ENCODE measurements at regions not wholly inside any gene's neighbourhood (a gene's known extent, or its start where the extent isn't known, plus 50 kb on each side); places are given as distances from the start of the nearest gene placed in this dataset.
"Not testable (repeated sequence)": the region's sequence is repeated elsewhere in the genome, so short reads cannot be mapped to it uniquely, and the experiment has no call there.

GRCh38 chr1:213596729-213597128 lies 391.0 kb upstream of the PROX1 start:
- Histone ChIP-seq H3K4me2 (no peak overlapping the region), H3K4me1 (no peaks in the 10 kb centered on the region), H3K27ac (no peak overlapping the region), H3K27me3 (no peaks in the 10 kb centered on the region), H4K20me1 (ENCODE audit: low read depth) (no peaks in the 10 kb centered on the region), H3K9ac (no peak overlapping the region), H3K36me3 (no peaks in the 10 kb centered on the region), H2AFZ (replicated peaks) (no peak overlapping the region), H3K9me3 (ENCODE audit: low read depth) (no peaks in the 10 kb centered on the region), H3F3A (ENCODE audit: low read depth) (no peaks in the 10 kb centered on the region), H3K79me2 (ENCODE audit: low read depth) (no peaks in the 10 kb centered on the region), H3K4me3 (no peak overlapping the region)
- no peak for DNase-seq (ENCODE audit: low spot score)
- Mint-ChIP-seq H3K36me3 (no peaks in the 10 kb centered on the region), H3K27ac (no peak overlapping the region), H3K27me3 (ENCODE audit: insufficient read depth, low read depth) (peaks cover 4% of the 10 kb centered on the region), H3K9me3 (no peaks in the 10 kb centered on the region), H3K4me3 (no peak overlapping the region), H3K4me1 (no peaks in the 10 kb centered on the region)
- TF ChIP-seq EZH2 (IDR thresholded peaks at IDR 0.05) (no peak), EZH2phosphoT487 (IDR thresholded peaks at IDR 0.05) (no peak)
- TF ChIP-seq, protein P1, sequence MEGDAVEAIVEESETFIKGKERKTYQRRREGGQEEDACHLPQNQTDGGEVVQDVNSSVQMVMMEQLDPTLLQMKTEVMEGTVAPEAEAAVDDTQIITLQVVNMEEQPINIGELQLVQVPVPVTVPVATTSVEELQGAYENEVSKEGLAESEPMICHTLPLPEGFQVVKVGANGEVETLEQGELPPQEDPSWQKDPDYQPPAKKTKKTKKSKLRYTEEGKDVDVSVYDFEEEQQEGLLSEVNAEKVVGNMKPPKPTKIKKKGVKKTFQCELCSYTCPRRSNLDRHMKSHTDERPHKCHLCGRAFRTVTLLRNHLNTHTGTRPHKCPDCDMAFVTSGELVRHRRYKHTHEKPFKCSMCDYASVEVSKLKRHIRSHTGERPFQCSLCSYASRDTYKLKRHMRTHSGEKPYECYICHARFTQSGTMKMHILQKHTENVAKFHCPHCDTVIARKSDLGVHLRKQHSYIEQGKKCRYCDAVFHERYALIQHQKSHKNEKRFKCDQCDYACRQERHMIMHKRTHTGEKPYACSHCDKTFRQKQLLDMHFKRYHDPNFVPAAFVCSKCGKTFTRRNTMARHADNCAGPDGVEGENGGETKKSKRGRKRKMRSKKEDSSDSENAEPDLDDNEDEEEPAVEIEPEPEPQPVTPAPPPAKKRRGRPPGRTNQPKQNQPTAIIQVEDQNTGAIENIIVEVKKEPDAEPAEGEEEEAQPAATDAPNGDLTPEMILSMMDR (IDR thresholded peaks at IDR 0.05), result no peak

- no peaks in the 10 kb centered on the region for H4K20me1 ChIP-seq (ENCODE audit: low read depth)
- no peak overlapping the region for H3K4me3 ChIP-seq
- H2AFZ ChIP-seq (replicated peaks), result no peak overlapping the region
- Mint-ChIP-seq H3K27ac (no peak overlapping the region), H3K27me3 (ENCODE audit: insufficient read depth, low read depth) (peaks cover 4% of the 10 kb centered on the region), H3K4me1 (no peaks in the 10 kb centered on the region), H3K36me3 (no peaks in the 10 kb centered on the region), H3K4me3 (no peak overlapping the region), H3K9me3 (no peaks in the 10 kb centered on the region)
- H3K4me2 ChIP-seq, result no peak overlapping the region
- no peaks in the 10 kb centered on the region for H3K36me3 ChIP-seq
- TF ChIP-seq, protein P1 (IDR thresholded peaks at IDR 0.05), result no peak
- TF ChIP-seq EZH2phosphoT487 (IDR thresholded peaks at IDR 0.05), result no peak
- no peak for TF ChIP-seq EZH2 (IDR thresholded peaks at IDR 0.05)
- H3K27ac ChIP-seq, result no peak overlapping the region
- no peaks in the 10 kb centered on the region for H3K9me3 ChIP-seq (ENCODE audit: low read depth)
- H3K27me3 ChIP-seq, result no peaks in the 10 kb centered on the region
- no peaks in the 10 kb centered on the region for H3K4me1 ChIP-seq
- H3K9ac ChIP-seq, result no peak overlapping the region
- DNase-seq (ENCODE audit: low spot score), result no peak
- H3F3A ChIP-seq (ENCODE audit: low read depth), result no peaks in the 10 kb centered on the region
- no peaks in the 10 kb centered on the region for H3K79me2 ChIP-seq (ENCODE audit: low read depth)
Observed at GRCh38 chr1:213598263-213598662, 389.5 kb upstream of the PROX1 start.

- no peak overlapping the region for H3K4me3 ChIP-seq
- H2AFZ ChIP-seq (replicated peaks), result no peak overlapping the region
- Mint-ChIP-seq H3K27me3 (ENCODE audit: insufficient read depth, low read depth) (peaks cover 5% of the 10 kb centered on the region), H3K4me1 (no peaks in the 10 kb centered on the region), H3K27ac (no peak overlapping the region), H3K36me3 (no peaks in the 10 kb centered on the region), H3K4me3 (no peak overlapping the region), H3K9me3 (no peaks in the 10 kb centered on the region)
- no peaks in the 10 kb centered on the region for H3F3A ChIP-seq (ENCODE audit: low read depth)
- DNase-seq (ENCODE audit: low spot score), result no peak
- H3K9ac ChIP-seq, result no peak overlapping the region
- H4K20me1 ChIP-seq (ENCODE audit: low read depth), result no peaks in the 10 kb centered on the region
- no peaks in the 10 kb centered on the region for H3K36me3 ChIP-seq
- H3K4me1 ChIP-seq, result no peaks in the 10 kb centered on the region
- no peak overlapping the region for H3K27ac ChIP-seq
- H3K9me3 ChIP-seq (ENCODE audit: low read depth), result no peaks in the 10 kb centered on the region
- no peaks in the 10 kb centered on the region for H3K79me2 ChIP-seq (ENCODE audit: low read depth)
- no peaks in the 10 kb centered on the region for H3K27me3 ChIP-seq
- H3K4me2 ChIP-seq, result no peak overlapping the region
- TF ChIP-seq, protein P1 (IDR thresholded peaks at IDR 0.05), result no peak
- TF ChIP-seq EZH2 (IDR thresholded peaks at IDR 0.05), result no peak
- TF ChIP-seq EZH2phosphoT487 (IDR thresholded peaks at IDR 0.05), result no peak
Observed at GRCh38 chr1:213600879-213601278, 386.9 kb upstream of the PROX1 start.

DNA sequence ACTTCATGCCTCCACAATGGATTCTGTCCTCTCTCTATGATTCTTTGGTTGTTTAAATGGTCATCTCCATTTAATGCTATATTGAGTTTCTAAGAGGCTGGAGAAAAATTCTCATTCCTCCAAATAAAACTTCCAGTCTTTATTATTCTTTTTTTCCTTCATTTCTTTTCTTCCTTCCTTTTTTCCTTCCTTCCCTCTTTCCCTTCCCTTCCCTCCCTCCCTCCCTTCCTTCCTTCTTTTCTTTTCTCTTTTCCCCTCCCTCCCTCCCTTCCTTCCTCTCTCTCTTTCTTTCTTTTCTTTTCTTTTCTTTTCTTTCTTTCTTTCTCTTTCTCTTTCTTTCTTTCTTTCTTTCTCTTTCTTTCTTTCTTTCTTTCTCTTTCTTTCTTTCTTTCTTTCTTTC lies 386.1 kb upstream of the PROX1 start:
- H3K79me2 ChIP-seq (ENCODE audit: low read depth); H3K36me3 ChIP-seq; H2AFZ ChIP-seq (replicated peaks); H3K27me3 Mint-ChIP-seq (ENCODE audit: insufficient read depth, low read depth); H3K4me3 Mint-ChIP-seq; H3K9me3 Mint-ChIP-seq; H3K4me2 ChIP-seq; DNase-seq (ENCODE audit: low spot score); H3K9me3 ChIP-seq (ENCODE audit: low read depth); H3K27me3 ChIP-seq; H4K20me1 ChIP-seq (ENCODE audit: low read depth); H3K27ac ChIP-seq; H3K4me3 ChIP-seq; H3K9ac ChIP-seq; H3K4me1 Mint-ChIP-seq; H3K36me3 Mint-ChIP-seq; H3F3A ChIP-seq (ENCODE audit: low read depth); H3K27ac Mint-ChIP-seq; H3K4me1 ChIP-seq: not testable (repeated sequence)

Measured in neural progenitor cell (in vitro differentiated cells).